Endothelial cell of umbilical vein (primary cell): ENCODE measurements at regions not wholly inside any gene's neighbourhood (a gene's known extent, or its start where the extent isn't known, plus 50 kb on each side); places are given as distances from the start of the nearest gene placed in this dataset.

Source experiments
- BruUV-seq: library from RNA; stranded (reverse); fragments of 400-500 nt; replicated peaks from 2 replicates; lab custom pipeline; 2021; lab: Mats Ljungman, UMichigan
- CTCF ChIA-PET: fragments of 300-600, 350-600 bp; sonication (Branson Sonifier 250); formaldehyde crosslinking; loops from one replicate; lab custom pipeline; 2021; ENCODE audit warnings: antibody characterized with exemption, inconsistent platforms; lab: Charles Lee
- POLR2A ChIA-PET: fragments of 300-600, 350-600 bp; sonication (Branson Sonifier 250); formaldehyde crosslinking; loops from one replicate; lab custom pipeline; 2021; ENCODE audit warnings: antibody characterized with exemption, inconsistent platforms; lab: Charles Lee
- DNase-seq: peaks from one replicate; pipeline ENCODE4 v3.0.0-alpha.2; 2011; ENCODE audit warnings: low read depth, low spot score
- FAIRE-seq: peaks from 2 replicates; lab custom pipeline; 2011; peaks lifted over from hg19 to GRCh38; lab: Jason Lieb, UNC
- H2AFZ ChIP-seq: 2 replicates; pipeline ENCODE4 v1.6.0; 2012; ENCODE audit warnings: low read depth, low read length, control low read depth, inconsistent platforms
- H3K27ac ChIP-seq: 2 replicates; pipeline ENCODE4 v1.5.1; 2011; ENCODE audit warnings: low read depth, mild to moderate bottlenecking, control low read depth, low read length, moderate library complexity; ENCODE audit not compliant: insufficient read depth
- H3K27me3 ChIP-seq, 2 experiments: 2 replicates each; pipeline versions ENCODE4 v1.6.0 to v1.6.1; 2011; ENCODE audit warnings: low read length in 2 of 2, mixed read lengths in 1 of 2; ENCODE audit not compliant: control insufficient read depth in 2 of 2, insufficient read depth in 2 of 2
- H3K36me3 ChIP-seq, 2 experiments: 2 replicates in 1 of 2; 3 replicates in 1 of 2; pipeline ENCODE4 v1.5.1; 2011; ENCODE audit warnings: low read length in 2 of 2, mild to moderate bottlenecking in 1 of 2, moderate library complexity in 1 of 2; ENCODE audit not compliant: control insufficient read depth in 2 of 2, insufficient read depth in 2 of 2; ENCODE audit errors: extremely low read depth in 1 of 2
- H3K4me1 ChIP-seq: 3 replicates; pipeline ENCODE4 v1.5.1; 2011; ENCODE audit warnings: mild to moderate bottlenecking, low read length; ENCODE audit not compliant: control insufficient read depth, insufficient read depth; ENCODE audit errors: extremely low read depth
- H3K4me2 ChIP-seq: 2 replicates; pipeline ENCODE4 v1.6.1; 2011; ENCODE audit warnings: low read length, control low read depth, mixed read lengths; ENCODE audit not compliant: insufficient read depth
- H3K4me3 ChIP-seq, 3 experiments: fragments of 200-600 bp in 1 of 3; sonication (generic), shearing (Covaris generic) in 1 of 3; replicated peaks in 1 of 3; 2 replicates each; pipeline ENCODE4 v1.5.1; 2011 to 2016; ENCODE audit warnings: control low read depth in 3 of 3, low read length in 3 of 3, mild to moderate bottlenecking in 2 of 3, inconsistent platforms in 1 of 3, low read depth in 1 of 3, moderate library complexity in 1 of 3; ENCODE audit not compliant: insufficient read depth in 1 of 3
- H3K79me2 ChIP-seq: 2 replicates; pipeline ENCODE4 v1.6.0; 2012; ENCODE audit warnings: low read length, inconsistent platforms; ENCODE audit not compliant: control insufficient read depth, insufficient read depth
- H3K9ac ChIP-seq: replicated peaks from 2 replicates; pipeline ENCODE3; 2011; ENCODE audit warnings: low read length, control low read depth; ENCODE audit not compliant: insufficient read depth; ENCODE audit errors: extremely low read depth
- H3K9me1 ChIP-seq: replicated peaks from 3 replicates; pipeline ENCODE4 v1.6.0; 2011; ENCODE audit warnings: mild to moderate bottlenecking, low read length; ENCODE audit not compliant: control insufficient read depth, insufficient read depth; ENCODE audit errors: extremely low read depth
- H3K9me3 ChIP-seq: replicated peaks from 2 replicates; pipeline ENCODE4 v1.5.1; 2012; ENCODE audit warnings: low read length, inconsistent platforms; ENCODE audit not compliant: control insufficient read depth, insufficient read depth
- H4K20me1 ChIP-seq: replicated peaks from 2 replicates; pipeline ENCODE3; 2011; ENCODE audit warnings: mild to moderate bottlenecking, low read length; ENCODE audit not compliant: control insufficient read depth, insufficient read depth; ENCODE audit errors: extremely low read depth
- CTCF ChIP-seq, 2 donors: IDR thresholded peaks; 1 replicate in 1 of 2; 2 replicates in 1 of 2; pipeline ENCODE4 v1.5.1; 2011; ENCODE audit warnings: low read length in 2 of 2, mild to moderate bottlenecking in 2 of 2, moderate library complexity in 2 of 2, control low read depth in 1 of 2, inconsistent platforms in 1 of 2, low read depth in 1 of 2; ENCODE audit not compliant: insufficient read depth in 1 of 2; ENCODE audit errors: extremely low read depth in 1 of 2
- EZH2 ChIP-seq: IDR thresholded peaks from 2 replicates; pipeline ENCODE4 v1.6.1; 2012; ENCODE audit warnings: borderline replicate concordance, low read depth, mild to moderate bottlenecking, moderate library complexity, low read length, inconsistent platforms; ENCODE audit not compliant: severe bottlenecking
- FOS ChIP-seq: IDR thresholded peaks from 2 replicates; pipeline ENCODE4 v1.6.1; 2011; ENCODE audit warnings: mild to moderate bottlenecking, low read length, moderate library complexity, borderline replicate concordance; ENCODE audit not compliant: insufficient read depth
- GATA2 ChIP-seq: IDR thresholded peaks from 2 replicates; pipeline ENCODE4 v1.7.0; 2011; ENCODE audit warnings: low read depth, mild to moderate bottlenecking, moderate library complexity, mixed read lengths, low read length; ENCODE audit not compliant: insufficient read length, insufficient read depth
- JUN ChIP-seq: IDR thresholded peaks from 2 replicates; pipeline ENCODE4 v1.6.1; 2011; ENCODE audit warnings: borderline replicate concordance, low read depth; ENCODE audit not compliant: insufficient read length, insufficient read depth
- MAX ChIP-seq: IDR thresholded peaks from 2 replicates; pipeline ENCODE4 v1.6.1; 2011; ENCODE audit not compliant: insufficient read depth, insufficient read length
- MYC ChIP-seq: IDR thresholded peaks from one replicate; pipeline ENCODE4 v1.6.1; 2011; ENCODE audit warnings: mild to moderate bottlenecking, low read depth, low read length
- POLR2A ChIP-seq: IDR thresholded peaks from 2 replicates; pipeline ENCODE4 v1.6.1; 2012; ENCODE audit warnings: low read depth, mild to moderate bottlenecking, control low read depth, low read length
- POLR2AphosphoS5 ChIP-seq: IDR thresholded peaks from 2 replicates; pipeline ENCODE4 v1.6.1; 2012; ENCODE audit warnings: low read depth, mild to moderate bottlenecking, control low read depth, low read length, moderate library complexity; ENCODE audit not compliant: insufficient read depth
- dilution Hi-C: fragments of 300-500 bp; cut with MboI; formaldehyde crosslinking; loops from one replicate; pipeline ENCODE4 v1.15.0; 2019; ENCODE audit warnings: low sequenced_read_pairs; ENCODE audit not compliant: extremely low pct_ligation_motif_present
- intact Hi-C: fragments of 100-400 bp; cut with micrococcal nuclease; formaldehyde crosslinking; loops from one replicate; pipeline ENCODE4 v1.10.0; 2022

- Histone ChIP-seq H3K4me3 (no peak overlapping the region), H3K4me2 (no peak overlapping the region), H3K36me3 (no peaks in the 10 kb centered on the region), H2AFZ (no peak overlapping the region), H3K9ac (no peak overlapping the region), H3K27me3 (no peaks in the 10 kb centered on the region), H4K20me1 (no peaks in the 10 kb centered on the region), H3K9me1 (no peaks in the 10 kb centered on the region), H3K9me3 (no peaks in the 10 kb centered on the region), H3K27ac (no peak overlapping the region), H3K79me2 (no peaks in the 10 kb centered on the region), H3K4me1 (no peaks in the 10 kb centered on the region)
- BruUV-seq = no TSS peak
- DNase-seq (no peak), FAIRE-seq (no peak)
- intact Hi-C loops (no loop called here), dilution Hi-C loops (no loop called here)
- ChIA-PET CTCF (no interaction called here), POLR2A (no interaction called here)
- TF ChIP-seq JUN (no peak), POLR2AphosphoS5 (no peak), GATA2 (no peak), POLR2A (no peak), EZH2 (no peak), CTCF (IDR thresholded peaks at IDR 0.05; ENCODE audit: extremely low read depth in 1 of 2, insufficient read depth in 1 of 2, low read depth in 1 of 2, low read length in 2 of 2) (no peak), MAX (no peak), MYC (no peak), FOS (no peak)
Observed at GRCh38 chrX:129041319-129041718, 482.0 kb downstream of the SMARCA1 start.
